ENCODE measurements at regions not wholly inside any gene's neighbourhood (a gene's known extent, or its start where the extent isn't known, plus 50 kb on each side); places are given as distances from the start of the nearest gene placed in this dataset.
"Not testable (repeated sequence)": the region's sequence is repeated elsewhere in the genome, so short reads cannot be mapped to it uniquely, and the experiment has no call there.

- TF ChIP-seq CTCF (IDR thresholded peaks at IDR 0.05; ENCODE audit: poor library complexity); EZH2 (IDR thresholded peaks at IDR 0.05; ENCODE audit: borderline replicate concordance): not testable (repeated sequence)
These were observed 323.7 kb upstream of the PCSK5 start for GRCh38 chr9:75566813-75567212.

Measured in hepatocyte (in vitro differentiated cells).